ENCODE measurements at regions not wholly inside any gene's neighbourhood (a gene's known extent, or its start where the extent isn't known, plus 50 kb on each side); places are given as distances from the start of the nearest gene placed in this dataset.

- peaks cover 9% of the 10 kb centered on the region for H3K27me3 Mint-ChIP-seq
- no peaks in the 10 kb centered on the region for H3K36me3 Mint-ChIP-seq
Observed at GRCh38 chr15:39298271-39298962, 282.5 kb upstream of the THBS1 start.

DNA sequence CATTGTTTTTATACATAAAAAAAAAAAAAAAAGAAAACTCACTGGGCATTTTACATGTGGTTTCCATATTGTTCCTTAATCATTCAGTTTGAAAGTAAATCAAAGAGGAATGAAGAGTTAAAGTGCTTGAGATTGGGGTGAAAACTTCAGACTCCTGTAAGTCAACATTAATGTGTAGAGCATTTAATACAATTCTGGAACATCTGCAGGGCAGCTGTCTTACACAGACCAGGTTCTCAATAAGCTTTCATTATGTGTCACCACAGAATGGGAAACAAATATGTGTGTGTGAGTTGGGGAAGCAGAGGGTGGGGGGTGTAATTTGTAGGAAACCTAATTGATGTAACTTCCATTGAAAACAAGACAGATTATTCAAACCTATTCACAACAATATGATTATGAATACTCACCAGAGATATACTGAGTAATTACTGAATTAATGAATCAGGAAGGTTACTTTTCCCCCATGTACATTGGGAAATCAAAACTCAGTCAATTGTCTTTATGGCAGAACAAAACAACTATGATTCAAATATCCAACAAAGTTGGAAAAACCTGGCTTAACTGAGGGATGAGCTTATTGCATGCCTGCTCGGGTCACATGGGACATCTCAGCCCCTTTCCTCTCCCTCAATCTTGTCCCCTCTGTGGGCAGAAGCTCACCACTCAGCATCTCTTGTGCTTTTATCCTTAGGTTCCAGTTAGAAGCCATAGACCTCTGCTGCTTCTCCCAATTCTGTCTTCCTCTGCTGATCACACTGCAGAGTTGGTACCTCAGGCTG lies 281.2 kb upstream of the THBS1 start:
- TF ChIP-seq, protein P1, sequence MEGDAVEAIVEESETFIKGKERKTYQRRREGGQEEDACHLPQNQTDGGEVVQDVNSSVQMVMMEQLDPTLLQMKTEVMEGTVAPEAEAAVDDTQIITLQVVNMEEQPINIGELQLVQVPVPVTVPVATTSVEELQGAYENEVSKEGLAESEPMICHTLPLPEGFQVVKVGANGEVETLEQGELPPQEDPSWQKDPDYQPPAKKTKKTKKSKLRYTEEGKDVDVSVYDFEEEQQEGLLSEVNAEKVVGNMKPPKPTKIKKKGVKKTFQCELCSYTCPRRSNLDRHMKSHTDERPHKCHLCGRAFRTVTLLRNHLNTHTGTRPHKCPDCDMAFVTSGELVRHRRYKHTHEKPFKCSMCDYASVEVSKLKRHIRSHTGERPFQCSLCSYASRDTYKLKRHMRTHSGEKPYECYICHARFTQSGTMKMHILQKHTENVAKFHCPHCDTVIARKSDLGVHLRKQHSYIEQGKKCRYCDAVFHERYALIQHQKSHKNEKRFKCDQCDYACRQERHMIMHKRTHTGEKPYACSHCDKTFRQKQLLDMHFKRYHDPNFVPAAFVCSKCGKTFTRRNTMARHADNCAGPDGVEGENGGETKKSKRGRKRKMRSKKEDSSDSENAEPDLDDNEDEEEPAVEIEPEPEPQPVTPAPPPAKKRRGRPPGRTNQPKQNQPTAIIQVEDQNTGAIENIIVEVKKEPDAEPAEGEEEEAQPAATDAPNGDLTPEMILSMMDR (conservative IDR thresholded peaks at IDR 0.05): no peak
- H3K4me3 Mint-ChIP-seq: no peak overlapping the region
- H3K27ac Mint-ChIP-seq: no peak overlapping the region
- no peaks in the 10 kb centered on the region for H3K36me3 Mint-ChIP-seq
- peaks cover 15% of the 10 kb centered on the region for H3K4me1 Mint-ChIP-seq (ENCODE audit: unreplicated experiment)
- no peaks in the 10 kb centered on the region for H3K9me3 Mint-ChIP-seq
- H3K27me3 Mint-ChIP-seq: peaks cover 10% of the 10 kb centered on the region
- DNase-seq (ENCODE audit: extremely low spot score, unreplicated experiment): no peak

More at GRCh38 chr15:39298271-39298962, 282.5 kb upstream of the THBS1 start:
- Mint-ChIP-seq H3K4me1 (ENCODE audit: unreplicated experiment) (peaks cover 11% of the 10 kb centered on the region), H3K27ac (no peak overlapping the region), H3K4me3 (no peak overlapping the region), H3K9me3 (no peaks in the 10 kb centered on the region)
- TF ChIP-seq, protein P1 (conservative IDR thresholded peaks at IDR 0.05): no peak
- DNase-seq (ENCODE audit: extremely low spot score, unreplicated experiment): no peak

DNA sequence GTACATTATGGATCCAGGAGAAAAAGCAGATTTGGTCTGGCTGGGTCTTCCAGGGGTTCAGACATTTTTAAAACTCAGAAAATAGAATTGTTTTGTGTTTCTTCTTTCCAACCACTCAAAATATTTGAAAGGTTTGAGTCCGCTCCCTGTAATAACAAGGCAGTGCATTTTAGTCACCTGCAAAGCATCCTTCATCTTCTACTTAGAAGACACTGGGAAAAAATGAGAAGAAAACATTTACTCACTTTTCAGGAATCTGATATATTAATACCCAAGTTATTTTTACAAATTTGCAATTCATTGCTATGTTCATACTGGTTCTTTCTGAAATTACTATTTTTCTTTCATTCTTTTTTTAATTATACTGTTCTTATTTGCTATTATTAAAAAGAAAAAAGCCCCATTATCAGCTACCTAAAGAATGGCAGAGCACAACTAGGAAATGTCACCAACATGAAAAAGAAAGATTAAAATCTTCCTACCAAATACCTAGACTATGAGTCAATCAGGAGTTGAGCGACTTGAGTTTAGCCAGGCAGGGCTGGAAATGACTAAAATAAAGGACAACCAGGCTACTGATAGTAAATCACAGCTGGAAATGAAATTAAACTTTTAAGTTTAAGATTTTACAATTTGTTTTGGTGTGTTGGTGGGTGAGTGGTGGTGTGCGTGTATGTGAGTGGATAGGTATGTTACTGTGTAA lies 280.3 kb upstream of the THBS1 start:
- no peak overlapping the region for H3K4me3 Mint-ChIP-seq
- peak overlapping the region; percentile 70 for H3K27ac Mint-ChIP-seq
- no peak for DNase-seq (ENCODE audit: extremely low spot score, unreplicated experiment)
- peaks cover 10% of the 10 kb centered on the region for H3K27me3 Mint-ChIP-seq
- TF ChIP-seq, protein P1 (conservative IDR thresholded peaks at IDR 0.05): no peak
- peaks cover 18% of the 10 kb centered on the region for H3K4me1 Mint-ChIP-seq (ENCODE audit: unreplicated experiment)
- no peaks in the 10 kb centered on the region for H3K36me3 Mint-ChIP-seq
- H3K9me3 Mint-ChIP-seq: no peaks in the 10 kb centered on the region

DNA sequence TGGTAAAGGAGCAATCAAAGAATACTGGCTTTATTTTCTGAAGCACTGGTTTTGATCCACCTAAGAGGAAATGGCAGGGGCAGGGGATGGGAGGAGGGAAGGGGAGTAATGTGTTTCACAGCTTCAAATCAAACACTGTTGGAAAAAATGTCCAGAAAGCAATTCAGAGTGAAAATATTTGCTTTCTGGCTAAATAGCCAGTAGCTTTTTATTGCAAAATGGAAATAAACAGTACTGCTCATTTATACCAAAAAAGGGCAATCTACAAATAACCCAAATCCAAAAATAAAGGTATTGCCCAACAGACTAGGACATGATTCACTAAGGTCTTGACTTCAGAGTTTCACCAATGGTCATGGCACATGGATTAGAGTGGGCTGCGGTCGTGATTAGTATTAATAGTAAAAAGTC lies 279.3 kb upstream of the THBS1 start:
- Mint-ChIP-seq H3K4me1 (ENCODE audit: unreplicated experiment) (peaks cover 18% of the 10 kb centered on the region), H3K9me3 (no peaks in the 10 kb centered on the region), H3K27me3 (peaks cover 12% of the 10 kb centered on the region), H3K36me3 (no peaks in the 10 kb centered on the region), H3K4me3 (no peak overlapping the region), H3K27ac (no peak overlapping the region)
- TF ChIP-seq, protein P1 (conservative IDR thresholded peaks at IDR 0.05): no peak
- no peak for DNase-seq (ENCODE audit: extremely low spot score, unreplicated experiment)

- H3K4me1 Mint-ChIP-seq (ENCODE audit: unreplicated experiment): peaks cover 18% of the 10 kb centered on the region
- H3K36me3 Mint-ChIP-seq: no peaks in the 10 kb centered on the region
- peaks cover 12% of the 10 kb centered on the region for H3K27me3 Mint-ChIP-seq
- no peak overlapping the region for H3K27ac Mint-ChIP-seq
- no peak overlapping the region for H3K4me3 Mint-ChIP-seq
- no peak for DNase-seq (ENCODE audit: extremely low spot score, unreplicated experiment)
- H3K9me3 Mint-ChIP-seq: no peaks in the 10 kb centered on the region
- TF ChIP-seq, protein P1 (conservative IDR thresholded peaks at IDR 0.05): no peak
Observed at GRCh38 chr15:39302936-39303335, 277.9 kb upstream of the THBS1 start.
